ELR (cell line): ENCODE measurements at regions not wholly inside any gene's neighbourhood (a gene's known extent, or its start where the extent isn't known, plus 50 kb on each side); places are given as distances from the start of the nearest gene placed in this dataset.
A peak's percentile ranks its signal among the peaks of the same experiment; 100 is the strongest.
"Not testable (repeated sequence)": the region's sequence is repeated elsewhere in the genome, so short reads cannot be mapped to it uniquely, and the experiment has no call there.

Experiments used
- DNase-seq: peaks from one replicate; pipeline ENCODE4 v3.0.0-alpha.2; 2015; ENCODE audit warnings: low read depth

GRCh38 chr6:4378319-4378996 lies 243.1 kb upstream of the ECI2 start:
- no peak for DNase-seq

- no peak for DNase-seq
Measured at GRCh38 chr6:4377603-4378002, 242.2 kb upstream of the ECI2 start.

- no peak for DNase-seq
Measured at GRCh38 chr6:4374216-4374615, 238.8 kb upstream of the ECI2 start.

- no peak for DNase-seq
Measured at GRCh38 chr6:4372866-4373265, 237.5 kb upstream of the ECI2 start.

- peak; percentile 82 for DNase-seq
Measured at GRCh38 chr6:4371207-4371921, 236.0 kb upstream of the ECI2 start.

- DNase-seq, result peak; percentile 98
Measured at GRCh38 chr6:4370066-4370465, 234.7 kb upstream of the ECI2 start.

- peak; percentile 78 for DNase-seq
Measured at GRCh38 chr6:4369616-4370015, 234.2 kb upstream of the ECI2 start.

- no peak for DNase-seq
Measured at GRCh38 chr6:4368649-4369048, 233.3 kb upstream of the ECI2 start.

GRCh38 chr6:4367643-4368042 lies 232.3 kb upstream of the ECI2 start:
- no peak for DNase-seq

GRCh38 chr6:4366635-4367395 lies 231.4 kb upstream of the ECI2 start:
- no peak for DNase-seq

GRCh38 chr6:4365686-4366085 lies 230.3 kb upstream of the ECI2 start:
- no peak for DNase-seq

- DNase-seq, result no peak
Measured at GRCh38 chr6:4364711-4365110, 229.3 kb upstream of the ECI2 start.

- DNase-seq, result no peak
Measured at GRCh38 chr6:4364172-4364571, 228.8 kb upstream of the ECI2 start.

- no peak for DNase-seq
Measured at GRCh38 chr6:4363656-4364055, 228.3 kb upstream of the ECI2 start.

GRCh38 chr6:4362326-4362725 lies 227.0 kb upstream of the ECI2 start:
- no peak for DNase-seq

- DNase-seq, result no peak
Measured at GRCh38 chr6:4360920-4361319, 225.5 kb upstream of the ECI2 start.

GRCh38 chr6:4359108-4359730 lies 223.8 kb upstream of the ECI2 start:
- no peak for DNase-seq

- peak; percentile 100 for DNase-seq
Measured at GRCh38 chr6:4358414-4359107, 223.2 kb upstream of the ECI2 start.

GRCh38 chr6:4357660-4358152 lies 222.3 kb upstream of the ECI2 start:
- DNase-seq, result not testable (repeated sequence)

- DNase-seq, result no peak
Measured at GRCh38 chr6:4356899-4357659, 221.7 kb upstream of the ECI2 start.

GRCh38 chr6:4355241-4355640 lies 219.9 kb upstream of the ECI2 start:
- peak; percentile 97 for DNase-seq
